Activated gamma-delta T cell (primary cell): ENCODE measurements at regions not wholly inside any gene's neighbourhood (a gene's known extent, or its start where the extent isn't known, plus 50 kb on each side); places are given as distances from the start of the nearest gene placed in this dataset.

ENCODE experiments used
- DNase-seq: peaks from one replicate; lab custom pipeline; 2025; lab: John Stamatoyannopoulos, UW

- no peak for DNase-seq
Measured at GRCh38 chr14:101466456-101467180, 94.7 kb upstream of the DIO3 start.

GRCh38 chr14:101467181-101467926 lies 93.9 kb upstream of the DIO3 start:
- no peak for DNase-seq

GRCh38 chr14:101469382-101470247 lies 91.7 kb upstream of the DIO3 start:
- no peak for DNase-seq

GRCh38 chr14:101470266-101470665 lies 91.0 kb upstream of the DIO3 start:
- DNase-seq: no peak

- DNase-seq: no peak
Measured at GRCh38 chr14:101471723-101472517, 89.4 kb upstream of the DIO3 start.

GRCh38 chr14:101472518-101472849 lies 88.8 kb upstream of the DIO3 start:
- no peak for DNase-seq

- DNase-seq: no peak
Measured at GRCh38 chr14:101473045-101473729, 88.1 kb upstream of the DIO3 start.

GRCh38 chr14:101473795-101474562 lies 87.3 kb upstream of the DIO3 start:
- DNase-seq: no peak

GRCh38 chr14:101474563-101475455 lies 86.5 kb upstream of the DIO3 start:
- no peak for DNase-seq

GRCh38 chr14:101475456-101476257 lies 85.6 kb upstream of the DIO3 start:
- DNase-seq: no peak

GRCh38 chr14:101476258-101476915 lies 84.9 kb upstream of the DIO3 start:
- DNase-seq: no peak

- no peak for DNase-seq
Measured at GRCh38 chr14:101476916-101477553, 84.3 kb upstream of the DIO3 start.

GRCh38 chr14:101477648-101478047 lies 83.6 kb upstream of the DIO3 start:
- DNase-seq: no peak

- DNase-seq: no peak
Measured at GRCh38 chr14:101478096-101478495, 83.2 kb upstream of the DIO3 start.

- no peak for DNase-seq
Measured at GRCh38 chr14:101478796-101479410, 82.4 kb upstream of the DIO3 start.

GRCh38 chr14:101480022-101480746 lies 81.1 kb upstream of the DIO3 start:
- no peak for DNase-seq
